Neuron (in vitro differentiated cells): ENCODE measurements at regions not wholly inside any gene's neighbourhood (a gene's known extent, or its start where the extent isn't known, plus 50 kb on each side); places are given as distances from the start of the nearest gene placed in this dataset.

ENCODE experiments used
- H2AFZ ChIP-seq: one replicate; pipeline ENCODE4 v1.6.1; 2013; ENCODE audit warnings: low read depth, mild to moderate bottlenecking, inconsistent platforms, low read length, moderate library complexity
- H3K27me3 ChIP-seq: one replicate; pipeline ENCODE4 v1.6.1; 2013; ENCODE audit warnings: low read length; ENCODE audit not compliant: insufficient read depth
- H3K36me3 ChIP-seq: one replicate; pipeline ENCODE4 v1.6.1; 2013; ENCODE audit warnings: low read length; ENCODE audit not compliant: insufficient read depth
- H3K4me1 ChIP-seq: one replicate; pipeline ENCODE4 v1.6.1; 2013; ENCODE audit warnings: low read length; ENCODE audit not compliant: insufficient read depth
- H3K4me3 ChIP-seq: 2 replicates; pipeline ENCODE4 v1.5.1; 2013; ENCODE audit warnings: mild to moderate bottlenecking, low read length, moderate library complexity
- H3K9me3 ChIP-seq: one replicate; pipeline ENCODE4 v1.6.1; 2013; ENCODE audit warnings: low read length

DNA sequence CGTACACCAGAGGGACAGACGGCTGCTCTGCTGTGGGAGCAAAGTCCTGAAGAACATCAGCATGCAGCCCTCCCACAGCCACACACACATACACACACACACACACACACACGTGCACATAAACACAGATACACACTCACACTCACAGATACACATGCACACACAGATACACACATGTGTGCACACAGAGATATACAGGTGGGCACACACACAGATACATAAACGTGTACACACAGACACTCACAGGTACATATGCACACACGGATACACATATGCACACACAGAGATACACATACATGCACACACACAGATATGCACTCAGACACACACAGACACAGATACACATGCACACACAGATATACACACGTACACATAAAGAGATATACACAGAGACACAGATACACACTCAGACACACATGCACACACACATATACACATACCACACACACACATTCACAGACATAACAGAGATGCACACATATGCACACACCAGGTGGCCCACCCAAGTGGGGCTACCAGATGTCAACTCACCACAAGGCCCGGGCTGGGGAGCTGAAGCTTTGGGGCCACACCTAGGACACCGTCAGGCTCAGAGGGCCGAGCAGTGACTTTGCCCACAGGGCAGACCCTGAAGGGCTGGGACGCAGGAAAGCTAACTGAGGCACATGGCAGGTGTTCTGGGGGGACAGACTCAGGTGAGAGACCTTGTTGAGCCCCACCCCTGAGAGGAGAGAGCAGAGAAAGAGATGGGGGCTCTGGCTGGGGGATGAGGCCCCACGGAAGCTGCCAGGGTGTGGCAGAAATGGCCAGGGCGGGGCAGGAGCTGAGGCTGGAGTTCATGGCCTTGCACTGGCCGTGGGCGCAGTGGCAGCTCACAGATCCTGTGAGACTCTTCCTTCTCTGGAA lies 148.6 kb upstream of the PPP1R26 start:
- Histone ChIP-seq H2AFZ (no peak overlapping the region), H3K9me3 (no peaks in the 10 kb centered on the region), H3K36me3 (no peaks in the 10 kb centered on the region), H3K27me3 (peaks cover 12% of the 10 kb centered on the region), H3K4me3 (no peak overlapping the region), H3K4me1 (no peaks in the 10 kb centered on the region)

DNA sequence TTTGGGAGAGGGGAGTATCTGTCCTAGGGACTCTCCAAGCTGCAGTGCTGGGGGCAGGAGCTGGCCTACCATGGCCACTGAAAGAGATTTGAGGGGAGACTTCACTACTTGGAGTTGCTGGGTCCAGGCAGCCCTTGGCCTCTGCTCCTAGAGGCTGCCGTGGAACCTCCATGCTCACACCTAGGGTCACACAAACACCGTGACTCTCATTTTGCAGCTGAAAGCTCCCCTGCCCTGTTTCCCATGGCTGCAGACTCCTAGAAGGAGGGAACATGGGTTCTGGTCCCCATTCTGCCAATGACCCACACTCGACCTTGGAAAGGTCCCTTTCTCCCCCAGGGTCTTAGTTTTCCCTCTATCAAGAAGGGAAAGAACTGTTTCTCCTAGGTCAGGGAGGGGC lies 147.1 kb upstream of the PPP1R26 start:
- H3K4me1 ChIP-seq, result no peaks in the 10 kb centered on the region
- no peak overlapping the region for H3K4me3 ChIP-seq
- no peak overlapping the region for H2AFZ ChIP-seq
- H3K36me3 ChIP-seq, result no peaks in the 10 kb centered on the region
- no peaks in the 10 kb centered on the region for H3K9me3 ChIP-seq
- peaks cover 12% of the 10 kb centered on the region for H3K27me3 ChIP-seq

DNA sequence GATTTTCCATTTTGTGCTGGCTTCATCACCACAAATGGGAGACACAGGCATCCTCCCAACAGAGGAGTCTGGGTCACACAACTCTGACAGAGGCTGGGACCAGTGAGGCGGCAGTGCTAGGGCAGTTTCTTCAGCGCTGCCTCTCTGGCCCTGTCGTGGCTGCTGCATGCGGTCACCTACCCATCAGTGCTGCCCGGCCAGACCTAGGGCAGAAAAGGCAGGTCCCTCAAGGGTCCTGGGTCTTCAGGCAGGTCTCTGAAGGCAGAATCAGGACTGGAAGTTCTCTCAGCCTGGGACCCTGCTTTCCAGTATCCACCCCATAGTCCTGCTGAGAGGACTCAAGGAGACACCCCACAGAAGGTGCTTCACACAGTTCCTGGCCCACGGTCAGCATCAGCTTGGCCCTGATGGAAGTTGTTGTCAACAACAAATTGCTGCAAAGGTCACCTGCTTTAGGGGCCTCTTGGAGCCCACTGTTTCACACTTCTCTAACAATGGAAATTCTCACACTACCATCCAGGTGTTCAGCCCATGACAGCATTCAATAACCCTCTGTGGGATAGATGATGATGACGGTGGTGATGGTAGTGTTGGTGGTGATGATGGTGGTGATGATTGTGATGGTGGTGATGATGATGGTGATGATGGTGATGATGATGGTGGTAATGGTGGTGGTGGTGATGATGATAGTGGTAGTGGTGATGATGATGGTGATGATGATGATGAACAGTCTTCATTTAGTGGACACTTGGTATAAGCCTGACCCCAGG lies 146.4 kb upstream of the PPP1R26 start:
- no peak overlapping the region for H3K4me3 ChIP-seq
- no peaks in the 10 kb centered on the region for H3K4me1 ChIP-seq
- no peak overlapping the region for H2AFZ ChIP-seq
- H3K9me3 ChIP-seq, result no peaks in the 10 kb centered on the region
- H3K36me3 ChIP-seq, result no peaks in the 10 kb centered on the region
- peaks cover 12% of the 10 kb centered on the region for H3K27me3 ChIP-seq

DNA sequence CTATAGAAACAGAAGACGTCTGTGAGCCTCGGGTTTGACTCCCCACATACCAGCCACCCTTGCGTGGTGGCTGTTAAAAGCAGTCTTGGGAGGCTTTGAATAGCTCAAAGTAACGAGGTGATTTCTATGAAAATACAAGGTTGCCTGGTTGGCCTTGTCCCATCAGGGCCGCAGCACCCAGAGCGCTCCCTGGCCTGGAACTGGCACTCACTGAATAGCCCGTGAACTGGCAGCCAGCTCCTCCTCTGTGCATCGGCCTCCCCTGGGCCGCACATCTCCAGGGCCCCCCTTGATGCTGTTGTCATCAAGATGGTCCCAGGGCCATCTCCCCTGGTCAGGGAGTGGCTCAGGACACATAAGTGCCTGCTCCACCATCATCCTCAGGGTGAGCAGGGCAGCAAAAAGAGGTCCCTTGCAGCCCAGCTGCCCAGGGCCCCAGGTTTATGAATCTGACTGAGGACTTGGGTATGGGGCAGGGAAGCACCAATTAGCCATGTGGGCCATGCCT lies 144.6 kb upstream of the PPP1R26 start:
- Histone ChIP-seq H2AFZ (no peak overlapping the region), H3K4me3 (no peak overlapping the region), H3K4me1 (no peaks in the 10 kb centered on the region), H3K36me3 (no peaks in the 10 kb centered on the region), H3K27me3 (peaks cover 23% of the 10 kb centered on the region), H3K9me3 (no peaks in the 10 kb centered on the region)

DNA sequence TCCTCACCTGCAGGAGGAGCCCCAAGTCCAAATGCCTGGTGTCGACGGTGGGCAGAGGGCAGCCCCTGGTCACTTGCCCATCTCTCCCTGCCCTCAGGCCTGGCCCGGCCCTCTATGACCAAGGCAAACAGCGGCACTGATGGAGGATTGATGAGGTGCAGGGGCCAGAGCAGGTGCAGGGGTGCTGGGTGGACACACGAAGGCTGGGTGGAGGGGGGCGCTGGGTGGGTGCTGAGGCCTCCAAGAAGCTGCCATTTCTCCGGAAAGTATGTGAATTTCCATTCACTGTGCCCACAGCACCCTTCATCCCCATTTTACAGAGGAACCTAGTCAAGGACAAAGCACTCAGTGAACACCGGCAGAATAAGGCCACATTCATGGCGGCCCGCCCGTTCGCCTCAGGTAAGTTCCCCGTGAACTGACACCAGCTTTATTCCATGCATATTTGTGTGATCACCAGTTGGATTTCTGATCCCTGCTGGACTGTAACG lies 143.8 kb upstream of the PPP1R26 start:
- H3K4me3 ChIP-seq, result no peak overlapping the region
- no peak overlapping the region for H2AFZ ChIP-seq
- H3K36me3 ChIP-seq, result no peaks in the 10 kb centered on the region
- H3K27me3 ChIP-seq, result peaks cover 28% of the 10 kb centered on the region
- no peaks in the 10 kb centered on the region for H3K9me3 ChIP-seq
- no peaks in the 10 kb centered on the region for H3K4me1 ChIP-seq

DNA sequence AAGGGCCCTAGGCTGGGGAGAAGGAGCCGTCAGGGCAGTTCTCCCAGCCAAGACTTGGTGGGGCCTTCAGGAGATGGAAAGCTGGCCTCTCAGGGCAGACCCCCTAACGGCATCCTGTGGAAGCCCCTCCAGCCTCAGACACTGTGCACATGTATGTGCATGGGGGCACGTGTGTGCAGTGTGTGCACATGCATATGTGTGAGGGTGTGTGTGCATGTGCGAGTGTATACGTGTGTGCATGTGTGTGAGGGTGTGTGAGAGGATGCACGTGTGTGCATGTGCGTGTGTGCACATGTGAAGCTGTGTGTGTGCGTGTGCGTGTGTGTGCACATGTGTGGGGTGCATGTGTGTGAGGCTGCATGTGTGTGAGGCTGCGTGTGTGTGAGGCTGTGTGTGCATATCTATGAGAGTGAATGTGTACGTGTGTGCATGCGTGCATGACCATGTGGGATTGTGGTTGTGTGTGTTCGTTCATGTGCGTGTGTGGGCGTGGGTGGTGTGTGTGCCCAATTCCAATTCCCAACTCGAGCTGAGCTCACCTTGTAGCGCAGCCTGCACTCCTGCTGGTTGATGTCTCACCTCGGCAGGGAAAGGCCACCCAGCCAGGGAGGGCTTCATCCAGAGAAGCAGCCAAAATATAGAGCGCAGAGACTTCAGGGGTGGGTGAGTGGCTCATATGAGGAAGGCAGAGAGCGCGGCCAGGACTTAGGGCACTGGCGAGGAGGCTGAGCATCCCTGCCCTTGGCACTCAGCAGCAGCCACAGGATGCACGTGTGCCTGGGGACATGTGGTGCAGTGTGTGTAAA lies 142.7 kb upstream of the PPP1R26 start:
- H3K4me1 ChIP-seq, result no peaks in the 10 kb centered on the region
- H3K9me3 ChIP-seq, result no peaks in the 10 kb centered on the region
- peaks cover 36% of the 10 kb centered on the region for H3K27me3 ChIP-seq
- H2AFZ ChIP-seq, result no peak overlapping the region
- H3K4me3 ChIP-seq, result no peak overlapping the region
- H3K36me3 ChIP-seq, result no peaks in the 10 kb centered on the region

DNA sequence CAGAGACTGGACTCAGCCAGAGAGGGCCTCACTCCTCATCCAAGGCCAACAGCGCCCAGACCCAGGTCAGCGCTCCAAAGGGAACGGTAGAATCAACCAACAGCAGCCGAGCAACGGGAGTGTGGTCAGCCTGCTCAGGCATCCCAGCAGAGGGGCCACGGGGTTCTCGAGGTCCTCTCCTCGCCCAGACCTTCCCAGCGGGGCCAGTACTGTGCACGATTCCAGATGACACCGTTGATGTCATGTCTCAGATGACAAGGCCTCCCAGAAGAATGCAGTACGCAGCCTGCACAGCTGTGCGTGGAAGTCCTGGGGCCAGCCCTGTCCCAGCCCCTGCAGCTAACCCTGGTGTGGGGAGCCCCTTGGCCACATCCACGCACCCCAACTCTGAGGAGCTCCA lies 141.0 kb upstream of the PPP1R26 start:
- Histone ChIP-seq H3K4me1 (no peaks in the 10 kb centered on the region), H2AFZ (no peak overlapping the region), H3K36me3 (no peaks in the 10 kb centered on the region), H3K27me3 (peaks cover 35% of the 10 kb centered on the region), H3K9me3 (no peaks in the 10 kb centered on the region), H3K4me3 (no peak overlapping the region)

DNA sequence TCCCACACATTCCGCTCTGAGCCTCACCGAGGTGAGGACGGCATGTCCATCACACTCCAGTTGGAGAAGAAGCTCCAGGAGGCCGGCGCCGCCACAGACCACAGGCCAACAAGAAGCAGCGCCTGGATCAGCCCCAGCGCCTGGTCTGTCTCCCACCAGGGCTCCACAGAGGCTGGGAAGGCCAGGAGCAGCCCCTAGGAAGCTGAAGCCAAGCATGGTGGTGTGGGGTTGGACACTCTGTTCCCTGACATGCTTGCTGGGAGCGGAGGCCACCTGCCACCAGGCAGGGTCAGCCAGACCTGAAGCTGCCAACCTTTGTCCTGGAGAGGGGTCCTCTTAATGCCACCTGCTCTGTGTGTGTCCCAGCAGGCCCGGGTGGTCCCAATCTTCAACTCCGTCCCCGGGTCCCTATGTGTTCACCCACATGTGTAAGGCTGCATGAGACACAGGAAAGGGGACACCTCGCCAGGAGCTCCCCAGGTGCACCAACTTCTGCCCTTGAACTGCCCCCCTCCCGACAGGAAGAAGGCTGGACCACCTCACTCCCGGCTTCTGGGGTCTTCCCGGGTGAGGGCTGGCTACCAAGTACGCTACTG lies 140.1 kb upstream of the PPP1R26 start:
- Histone ChIP-seq H3K4me3 (no peak overlapping the region), H3K4me1 (no peaks in the 10 kb centered on the region), H2AFZ (no peak overlapping the region), H3K9me3 (no peaks in the 10 kb centered on the region), H3K27me3 (peaks cover 38% of the 10 kb centered on the region), H3K36me3 (no peaks in the 10 kb centered on the region)

DNA sequence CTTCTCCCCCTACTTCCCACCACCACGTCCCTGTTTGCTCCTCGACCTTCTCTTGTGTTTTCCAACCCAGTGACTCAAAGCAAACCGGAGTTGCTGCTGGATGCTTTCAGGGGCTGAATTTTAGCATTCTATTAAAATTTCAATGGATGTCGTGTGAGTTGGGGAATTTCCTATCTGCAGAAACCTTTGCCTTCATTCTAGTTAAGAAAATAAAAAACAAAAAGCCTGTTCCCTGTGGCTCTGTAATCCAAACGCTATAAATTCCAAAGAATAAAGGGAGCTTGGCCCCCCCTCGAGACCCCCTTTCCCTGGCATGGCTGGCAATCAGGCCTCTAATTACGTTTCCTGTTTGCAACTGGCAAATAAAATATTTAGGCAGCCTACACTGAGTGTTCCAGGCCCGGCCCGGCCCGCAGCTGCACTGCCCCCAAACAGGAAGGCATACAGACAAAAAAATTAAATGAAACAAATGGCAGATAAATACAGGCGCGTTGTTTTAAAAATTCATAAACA lies 139.4 kb upstream of the PPP1R26 start:
- Histone ChIP-seq H3K36me3 (no peaks in the 10 kb centered on the region), H3K4me3 (no peak overlapping the region), H3K4me1 (no peaks in the 10 kb centered on the region), H2AFZ (no peak overlapping the region), H3K27me3 (peaks cover 39% of the 10 kb centered on the region), H3K9me3 (no peaks in the 10 kb centered on the region)

DNA sequence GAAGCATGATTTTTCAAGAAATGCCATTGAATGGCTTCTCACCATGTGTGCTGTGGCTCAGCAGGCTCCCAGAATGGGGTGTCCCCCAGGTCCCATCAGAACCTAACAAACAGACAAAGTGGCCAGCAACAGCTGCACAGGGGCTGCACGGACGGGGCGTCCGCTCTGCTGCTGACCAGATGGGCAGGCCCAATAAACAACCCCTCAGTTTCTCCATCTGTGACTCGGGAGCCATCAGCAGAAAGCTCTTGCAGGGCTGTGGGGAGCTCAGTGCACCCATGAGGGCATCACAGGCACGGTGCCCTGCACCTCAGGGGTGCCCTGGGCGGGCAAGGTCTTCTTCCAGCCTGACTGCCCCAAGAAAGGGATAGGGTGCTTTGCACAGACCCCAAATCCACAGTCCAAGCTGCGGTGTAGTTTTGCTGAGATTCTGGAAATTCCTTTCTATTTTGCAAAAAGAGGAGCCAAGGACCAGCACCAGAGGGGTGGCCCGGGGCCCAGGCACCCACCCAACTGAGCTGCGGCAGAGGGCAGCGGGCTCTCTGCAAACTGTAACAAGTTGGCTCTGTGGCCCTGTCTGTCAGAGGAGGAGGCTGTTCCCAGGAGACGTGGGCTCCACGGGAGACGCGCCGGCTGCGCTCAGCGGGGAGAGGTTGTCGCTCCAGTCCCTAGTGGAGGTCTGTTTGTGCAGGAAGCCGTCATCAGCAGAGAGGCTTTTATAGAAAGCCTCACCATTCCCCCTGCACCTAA lies 138.7 kb upstream of the PPP1R26 start:
- Histone ChIP-seq H3K4me3 (no peak overlapping the region), H3K27me3 (peaks cover 45% of the 10 kb centered on the region), H3K36me3 (no peaks in the 10 kb centered on the region), H2AFZ (no peak overlapping the region), H3K9me3 (no peaks in the 10 kb centered on the region), H3K4me1 (no peaks in the 10 kb centered on the region)

DNA sequence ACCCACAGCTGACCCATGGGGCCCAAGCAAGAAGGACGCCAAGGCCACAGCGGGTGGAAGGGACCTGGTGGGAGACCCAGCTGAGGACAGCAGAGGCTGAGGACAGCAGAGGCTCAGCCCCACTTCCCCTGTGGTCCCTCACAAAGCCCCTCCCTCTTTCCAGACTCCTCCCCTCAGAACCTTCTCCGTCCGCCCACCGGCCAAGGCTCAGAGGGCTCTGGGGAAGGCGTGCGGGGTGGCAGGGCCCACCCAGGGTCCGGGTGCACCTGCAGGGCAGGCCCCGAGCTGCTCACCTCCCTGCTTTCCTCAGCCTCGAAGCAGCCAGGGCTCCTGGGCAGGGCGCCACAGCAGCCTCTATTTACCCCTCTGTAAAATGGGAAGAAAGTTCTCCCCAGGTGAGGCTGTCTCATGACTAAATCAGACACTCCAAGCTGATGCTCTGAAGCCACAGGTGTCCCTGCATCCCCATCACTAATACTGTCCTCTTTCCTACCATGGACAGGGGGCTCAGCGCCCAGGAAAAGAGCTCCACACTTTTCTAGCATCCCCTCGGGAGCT lies 137.9 kb upstream of the PPP1R26 start:
- Histone ChIP-seq H3K27me3 (peaks cover 53% of the 10 kb centered on the region), H3K4me3 (no peak overlapping the region), H3K9me3 (no peaks in the 10 kb centered on the region), H2AFZ (no peak overlapping the region), H3K4me1 (no peaks in the 10 kb centered on the region), H3K36me3 (no peaks in the 10 kb centered on the region)
